H9 (cell line): ENCODE measurements at regions not wholly inside any gene's neighbourhood (a gene's known extent, or its start where the extent isn't known, plus 50 kb on each side); places are given as distances from the start of the nearest gene placed in this dataset.

Experiments used
- DNase-seq: peaks from one replicate; pipeline ENCODE4 v3.0.0-alpha.2; 2017
- H2AFZ ChIP-seq: one replicate; pipeline ENCODE4 v1.6.1; 2013; ENCODE audit warnings: mild to moderate bottlenecking, low read length, control low read depth, moderate library complexity
- H2AK5ac ChIP-seq: 2 replicates; pipeline ENCODE4 v1.6.1; 2013; ENCODE audit warnings: low read length, control low read depth, mixed read lengths; ENCODE audit not compliant: insufficient read length
- H2BK120ac ChIP-seq: one replicate; pipeline ENCODE4 v1.6.1; 2013; ENCODE audit warnings: low read depth, mild to moderate bottlenecking, low read length, control low read depth, inconsistent platforms; ENCODE audit not compliant: poor library complexity, severe bottlenecking
- H2BK12ac ChIP-seq: 2 replicates; pipeline ENCODE4 v1.6.1; 2013; ENCODE audit warnings: low read length, control low read depth, mixed read lengths, low read depth; ENCODE audit not compliant: insufficient read length
- H2BK15ac ChIP-seq: 2 replicates; pipeline ENCODE4 v1.6.1; 2013; ENCODE audit warnings: low read depth, low read length, control low read depth
- H2BK20ac ChIP-seq: one replicate; pipeline ENCODE4 v1.6.1; 2013; ENCODE audit warnings: low read depth, mild to moderate bottlenecking, low read length, control low read depth, inconsistent platforms; ENCODE audit not compliant: poor library complexity, severe bottlenecking
- H2BK5ac ChIP-seq: 2 replicates; pipeline ENCODE4 v1.6.1; 2013; ENCODE audit warnings: low read length, control low read depth, mixed read lengths; ENCODE audit not compliant: insufficient read length
- H3K14ac ChIP-seq: 2 replicates; pipeline ENCODE4 v1.6.1; 2013; ENCODE audit warnings: low read length, control low read depth; ENCODE audit not compliant: insufficient read depth
- H3K18ac ChIP-seq: 2 replicates; pipeline ENCODE4 v1.6.1; 2013; ENCODE audit warnings: low read depth, mild to moderate bottlenecking, mixed read lengths, low read length, control low read depth; ENCODE audit not compliant: insufficient read length
- H3K23ac ChIP-seq: 2 replicates; pipeline ENCODE4 v1.6.1; 2013; ENCODE audit warnings: low read length, control low read depth, mixed read lengths, low read depth; ENCODE audit not compliant: insufficient read length
- H3K23me2 ChIP-seq: 2 replicates; pipeline ENCODE4 v1.6.1; 2013; ENCODE audit warnings: low read depth, mild to moderate bottlenecking, mixed read lengths, low read length, control low read depth; ENCODE audit not compliant: insufficient read length, poor library complexity, severe bottlenecking
- H3K27ac ChIP-seq: 2 replicates; pipeline ENCODE4 v1.5.1; 2013; ENCODE audit warnings: low read length, control low read depth, mixed read lengths, low read depth; ENCODE audit not compliant: insufficient read length
- H3K27me3 ChIP-seq: 2 replicates; pipeline ENCODE4 v1.6.1; 2013; ENCODE audit warnings: low read length, control low read depth, inconsistent platforms; ENCODE audit not compliant: insufficient read depth
- H3K4ac ChIP-seq: 2 replicates; pipeline ENCODE4 v1.6.1; 2013; ENCODE audit warnings: low read depth, mild to moderate bottlenecking, control low read depth, inconsistent platforms, low read length, moderate library complexity
- H3K4me1 ChIP-seq: 2 replicates; pipeline ENCODE4 v1.6.1; 2013; ENCODE audit warnings: low read length, control low read depth, inconsistent platforms; ENCODE audit not compliant: insufficient read depth
- H3K4me2 ChIP-seq: 2 replicates; pipeline ENCODE4 v1.6.1; 2013; ENCODE audit warnings: low read length, control low read depth, mixed read lengths; ENCODE audit not compliant: insufficient read length, insufficient read depth
- H3K56ac ChIP-seq: 2 replicates; pipeline ENCODE4 v1.6.1; 2013; ENCODE audit warnings: low read depth, mild to moderate bottlenecking, mixed read lengths, low read length, control low read depth; ENCODE audit not compliant: insufficient read length
- H3K79me1 ChIP-seq: 2 replicates; pipeline ENCODE4 v1.6.1; 2013; ENCODE audit warnings: low read depth, mild to moderate bottlenecking, moderate library complexity, low read length, control low read depth, inconsistent platforms; ENCODE audit not compliant: insufficient read depth, poor library complexity, severe bottlenecking
- H3K79me2 ChIP-seq: 2 replicates; pipeline ENCODE4 v1.6.1; 2013; ENCODE audit warnings: low read length, control low read depth, inconsistent platforms; ENCODE audit not compliant: insufficient read depth
- H3K9ac ChIP-seq: 2 replicates; pipeline ENCODE4 v1.6.1; 2013; ENCODE audit warnings: low read length, control low read depth, mixed read lengths; ENCODE audit not compliant: insufficient read length; ENCODE audit errors: extremely low read depth
- H3K9me3 ChIP-seq: one replicate; pipeline ENCODE4 v1.6.1; 2013; ENCODE audit warnings: low read depth, low read length, inconsistent platforms; ENCODE audit not compliant: control insufficient read depth
- H3T11ph ChIP-seq: one replicate; pipeline ENCODE4 v1.6.1; 2013; ENCODE audit warnings: mild to moderate bottlenecking, low read length, control low read depth, inconsistent platforms
- H4K20me1 ChIP-seq: one replicate; pipeline ENCODE4 v1.6.1; 2013; ENCODE audit not compliant: control insufficient read depth, insufficient read length, insufficient read depth
- H4K5ac ChIP-seq: 2 replicates; pipeline ENCODE4 v1.6.1; 2013; ENCODE audit warnings: low read depth, mild to moderate bottlenecking, mixed read lengths, low read length, control low read depth; ENCODE audit not compliant: insufficient read length
- H4K8ac ChIP-seq: replicated peaks from 2 replicates; pipeline ENCODE4 v1.6.1; 2013; ENCODE audit warnings: low read length, control low read depth, mixed read lengths, low read depth; ENCODE audit not compliant: insufficient read length
- H4K91ac ChIP-seq: 2 replicates; pipeline ENCODE4 v1.6.1; 2013; ENCODE audit warnings: low read depth, mild to moderate bottlenecking, moderate library complexity, mixed read lengths, low read length, control low read depth; ENCODE audit not compliant: insufficient read length
- H3K27ac Mint-ChIP-seq, 3 experiments: 2 replicates in 2 of 3; 3 replicates in 1 of 3; pipeline ENCODE4 v1.8.0; 2020 to 2021; ENCODE audit warnings: mixed read lengths in 3 of 3, mild to moderate bottlenecking in 1 of 3, moderate library complexity in 1 of 3
- H3K27me3 Mint-ChIP-seq: 2 replicates; pipeline ENCODE4 v1.8.0; 2021; ENCODE audit warnings: low read depth, mild to moderate bottlenecking, moderate library complexity, mixed read lengths
- H3K36me3 Mint-ChIP-seq, 3 experiments: 2 replicates in 2 of 3; 3 replicates in 1 of 3; pipeline ENCODE4 v1.8.0; 2020 to 2021; ENCODE audit warnings: low read depth in 3 of 3, mixed read lengths in 3 of 3; ENCODE audit not compliant: insufficient read depth in 1 of 3
- H3K4me1 Mint-ChIP-seq, 2 experiments: 2 replicates each; pipeline ENCODE4 v1.8.0; 2020; ENCODE audit warnings: mixed read lengths in 2 of 2
- H3K4me3 Mint-ChIP-seq, 2 experiments: 2 replicates in 1 of 2; 3 replicates in 1 of 2; pipeline ENCODE4 v1.8.0; 2020 to 2021; ENCODE audit warnings: mild to moderate bottlenecking in 2 of 2, mixed read lengths in 2 of 2, moderate library complexity in 1 of 2
- H3K9me3 Mint-ChIP-seq, 2 experiments: 2 replicates in 1 of 2; 3 replicates in 1 of 2; pipeline ENCODE4 v1.8.0; 2020; ENCODE audit warnings: mild to moderate bottlenecking in 2 of 2, mixed read lengths in 2 of 2, moderate library complexity in 1 of 2
- WGBS: extraction: QIAGEN DNeasy Blood & Tissue Kit; methylation state at CpG from one replicate; pipeline ENCODE4 v1.1.7; 2013; ENCODE audit warnings: missing lambda C conversion rate, low lambda C conversion rate, mixed read lengths; ENCODE audit not compliant: insufficient read length; ENCODE audit errors: extremely low coverage; 5-methylcytosine and 5-hydroxymethylcytosine counted together
- TF ChIP-seq, protein P1 (sequence below): fragments of 200-600 bp; sonication (generic); conservative IDR thresholded peaks from 3 replicates; pipeline ENCODE4 v1.8.0; 2021; ENCODE audit warnings: antibody characterized with exemption, mild to moderate bottlenecking

DNA sequence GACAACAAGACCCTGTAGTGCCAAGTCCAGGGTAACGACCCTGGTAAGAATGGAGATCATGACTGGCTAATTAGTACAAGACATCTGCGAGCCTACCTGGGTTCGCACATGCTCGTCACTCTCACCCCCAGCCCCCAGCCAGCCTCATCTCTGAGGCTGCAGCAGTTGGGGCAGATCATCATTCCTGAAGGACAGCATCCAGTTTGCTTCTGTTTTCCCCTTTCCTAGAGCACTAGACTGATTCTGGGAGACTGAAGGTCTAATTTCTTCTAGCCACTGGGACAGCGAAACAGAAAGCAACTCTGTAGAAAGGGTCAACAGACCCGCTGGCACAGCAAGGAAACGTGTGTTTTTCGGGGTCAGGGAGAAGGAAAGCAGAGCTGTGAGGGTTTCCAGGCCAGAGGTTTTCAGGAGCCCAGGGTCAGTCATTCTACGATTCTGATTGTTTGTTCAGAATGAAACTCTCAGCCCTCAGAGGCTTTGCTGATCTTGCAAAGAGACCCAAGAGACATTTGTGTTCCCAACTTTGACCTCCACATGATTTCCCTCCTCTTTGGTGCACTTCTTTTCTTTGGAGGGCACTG is 343.1 kb upstream of the NOCT start:
- Histone ChIP-seq H3K27ac (no peak overlapping the region), H2BK5ac (no peak overlapping the region), H2BK12ac (no peak overlapping the region), H4K8ac (peak overlapping the region; percentile 43), H3K23ac (no peak overlapping the region), H3K4me2 (no peak overlapping the region), H3K9me3 (no peaks in the 10 kb centered on the region), H2BK20ac (no peak overlapping the region), H3K18ac (no peak overlapping the region), H3K4ac (no peak overlapping the region), H4K91ac (no peak overlapping the region), H3K9ac (no peak overlapping the region), H2AFZ (peak overlapping the region; percentile 48), H2BK15ac (no peak overlapping the region), H3K56ac (no peak overlapping the region), H2AK5ac (no peak overlapping the region), H3K79me1 (no peaks in the 10 kb centered on the region), H2BK120ac (no peak overlapping the region), H3K27me3 (no peaks in the 10 kb centered on the region), H3K14ac (no peak overlapping the region), H3K4me1 (no peaks in the 10 kb centered on the region), H4K20me1 (no peaks in the 10 kb centered on the region), H3K79me2 (no peaks in the 10 kb centered on the region), H3K23me2 (no peaks in the 10 kb centered on the region), H3T11ph (no peak overlapping the region), H4K5ac (no peak overlapping the region)
- Mint-ChIP-seq H3K4me3 (no peak overlapping the region), H3K36me3 (peaks cover 0 to 4% (median 0%) of the 10 kb centered on the region in 3 experiments; a peak in 3 of 7 replicates), H3K9me3 (no peaks in the 10 kb centered on the region), H3K27me3 (no peaks in the 10 kb centered on the region; the same call in 1 of the 2 replicates), H3K4me1 (peaks cover 12 to 22% of the 10 kb centered on the region in 2 experiments), H3K27ac (0 out of 7 replicates have a peak overlapping the region, but pooled peaks of 1 of the 3 experiments have one; percentile 25)
- no CpG with 5 or more reads among the region's 9 CpGs for WGBS
- no peak for DNase-seq
- TF ChIP-seq, protein P1, sequence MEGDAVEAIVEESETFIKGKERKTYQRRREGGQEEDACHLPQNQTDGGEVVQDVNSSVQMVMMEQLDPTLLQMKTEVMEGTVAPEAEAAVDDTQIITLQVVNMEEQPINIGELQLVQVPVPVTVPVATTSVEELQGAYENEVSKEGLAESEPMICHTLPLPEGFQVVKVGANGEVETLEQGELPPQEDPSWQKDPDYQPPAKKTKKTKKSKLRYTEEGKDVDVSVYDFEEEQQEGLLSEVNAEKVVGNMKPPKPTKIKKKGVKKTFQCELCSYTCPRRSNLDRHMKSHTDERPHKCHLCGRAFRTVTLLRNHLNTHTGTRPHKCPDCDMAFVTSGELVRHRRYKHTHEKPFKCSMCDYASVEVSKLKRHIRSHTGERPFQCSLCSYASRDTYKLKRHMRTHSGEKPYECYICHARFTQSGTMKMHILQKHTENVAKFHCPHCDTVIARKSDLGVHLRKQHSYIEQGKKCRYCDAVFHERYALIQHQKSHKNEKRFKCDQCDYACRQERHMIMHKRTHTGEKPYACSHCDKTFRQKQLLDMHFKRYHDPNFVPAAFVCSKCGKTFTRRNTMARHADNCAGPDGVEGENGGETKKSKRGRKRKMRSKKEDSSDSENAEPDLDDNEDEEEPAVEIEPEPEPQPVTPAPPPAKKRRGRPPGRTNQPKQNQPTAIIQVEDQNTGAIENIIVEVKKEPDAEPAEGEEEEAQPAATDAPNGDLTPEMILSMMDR, result no peak
